ENCODE measurements at regions not wholly inside any gene's neighbourhood (a gene's known extent, or its start where the extent isn't known, plus 50 kb on each side); places are given as distances from the start of the nearest gene placed in this dataset.

GRCh38 chr12:124210991-124211577, 83.8 kb upstream of the RFLNA start:
- no peak for TF ChIP-seq CTCF (IDR thresholded peaks at IDR 0.05; ENCODE audit: unreplicated experiment)
- no peaks in the 10 kb centered on the region for H3K4me1 Mint-ChIP-seq (ENCODE audit: unreplicated experiment)
- H3K9me3 Mint-ChIP-seq (ENCODE audit: unreplicated experiment), result peaks cover 5% of the 10 kb centered on the region
- peaks cover 12% of the 10 kb centered on the region for H3K36me3 Mint-ChIP-seq (ENCODE audit: low read depth, unreplicated experiment)
- no peak overlapping the region for H3K4me3 Mint-ChIP-seq (ENCODE audit: unreplicated experiment)
- H3K27me3 Mint-ChIP-seq (ENCODE audit: unreplicated experiment), result no peaks in the 10 kb centered on the region
- DNase-seq (ENCODE audit: low spot score), result no peak
- no peak overlapping the region for H3K27ac Mint-ChIP-seq (ENCODE audit: unreplicated experiment)

GRCh38 chr12:124211753-124212152, 83.1 kb upstream of the RFLNA start:
- peaks cover 12% of the 10 kb centered on the region for H3K36me3 Mint-ChIP-seq (ENCODE audit: low read depth, unreplicated experiment)
- peaks cover 3% of the 10 kb centered on the region for H3K27me3 Mint-ChIP-seq (ENCODE audit: unreplicated experiment)
- no peak for DNase-seq (ENCODE audit: low spot score)
- no peak overlapping the region for H3K4me3 Mint-ChIP-seq (ENCODE audit: unreplicated experiment)
- peaks cover 5% of the 10 kb centered on the region for H3K9me3 Mint-ChIP-seq (ENCODE audit: unreplicated experiment)
- no peaks in the 10 kb centered on the region for H3K4me1 Mint-ChIP-seq (ENCODE audit: unreplicated experiment)
- H3K27ac Mint-ChIP-seq (ENCODE audit: unreplicated experiment), result no peak overlapping the region
- TF ChIP-seq CTCF (IDR thresholded peaks at IDR 0.05; ENCODE audit: unreplicated experiment), result no peak

GRCh38 chr12:124213666-124214347, 81.1 kb upstream of the RFLNA start:
- peaks cover 12% of the 10 kb centered on the region for H3K36me3 Mint-ChIP-seq (ENCODE audit: low read depth, unreplicated experiment)
- H3K4me3 Mint-ChIP-seq (ENCODE audit: unreplicated experiment), result no peak overlapping the region
- no peak overlapping the region for H3K27ac Mint-ChIP-seq (ENCODE audit: unreplicated experiment)
- no peak for DNase-seq (ENCODE audit: low spot score)
- peaks cover 5% of the 10 kb centered on the region for H3K9me3 Mint-ChIP-seq (ENCODE audit: unreplicated experiment)
- peaks cover 3% of the 10 kb centered on the region for H3K27me3 Mint-ChIP-seq (ENCODE audit: unreplicated experiment)
- no peak for TF ChIP-seq CTCF (IDR thresholded peaks at IDR 0.05; ENCODE audit: unreplicated experiment)
- H3K4me1 Mint-ChIP-seq (ENCODE audit: unreplicated experiment), result peaks cover 5% of the 10 kb centered on the region

- Mint-ChIP-seq H3K4me1 (ENCODE audit: unreplicated experiment) (peaks cover 5% of the 10 kb centered on the region), H3K36me3 (ENCODE audit: low read depth, unreplicated experiment) (peaks cover 12% of the 10 kb centered on the region), H3K9me3 (ENCODE audit: unreplicated experiment) (peaks cover 5% of the 10 kb centered on the region), H3K4me3 (ENCODE audit: unreplicated experiment) (no peak overlapping the region), H3K27me3 (ENCODE audit: unreplicated experiment) (peaks cover 3% of the 10 kb centered on the region), H3K27ac (ENCODE audit: unreplicated experiment) (no peak overlapping the region)
- DNase-seq (ENCODE audit: low spot score), result no peak
- TF ChIP-seq CTCF (IDR thresholded peaks at IDR 0.05; ENCODE audit: unreplicated experiment), result no peak
Measured at GRCh38 chr12:124214574-124214973, 80.3 kb upstream of the RFLNA start.

GRCh38 chr12:124216966-124217365, 77.9 kb upstream of the RFLNA start:
- H3K36me3 Mint-ChIP-seq (ENCODE audit: low read depth, unreplicated experiment), result peaks cover 18% of the 10 kb centered on the region
- H3K9me3 Mint-ChIP-seq (ENCODE audit: unreplicated experiment), result peaks cover 9% of the 10 kb centered on the region
- H3K4me3 Mint-ChIP-seq (ENCODE audit: unreplicated experiment), result no peak overlapping the region
- H3K27ac Mint-ChIP-seq (ENCODE audit: unreplicated experiment), result no peak overlapping the region
- peaks cover 13% of the 10 kb centered on the region for H3K4me1 Mint-ChIP-seq (ENCODE audit: unreplicated experiment)
- DNase-seq (ENCODE audit: low spot score), result no peak
- no peak for TF ChIP-seq CTCF (IDR thresholded peaks at IDR 0.05; ENCODE audit: unreplicated experiment)
- peaks cover 8% of the 10 kb centered on the region for H3K27me3 Mint-ChIP-seq (ENCODE audit: unreplicated experiment)

All from endothelial cell (in vitro differentiated cells).